B cell (primary cell): ENCODE measurements at regions not wholly inside any gene's neighbourhood (a gene's known extent, or its start where the extent isn't known, plus 50 kb on each side); places are given as distances from the start of the nearest gene placed in this dataset.

Experiments used
- ATAC-seq: fragments of 200-7000 bp; cut with Tn5 transposase; one replicate; pipeline ENCODE4 v1.10.0; 2021; ENCODE audit warnings: low read depth, mild to moderate bottlenecking, moderate number of reproducible peaks, moderate library complexity
- CTCF ChIA-PET: fragments of 350-600 bp; sonication (Branson Sonifier 250); formaldehyde crosslinking; loops from one replicate; lab custom pipeline; 2021; ENCODE audit warnings: antibody characterized with exemption, inconsistent platforms; lab: Charles Lee
- POLR2A ChIA-PET: fragments of 350-600 bp; sonication (Branson Sonifier 250); formaldehyde crosslinking; loops from one replicate; lab custom pipeline; 2021; ENCODE audit warnings: antibody characterized with exemption; lab: Charles Lee
- DNase-seq: peaks from one replicate; pipeline ENCODE4 v3.0.0; 2013
- H2AFZ ChIP-seq: 2 replicates; pipeline ENCODE4 v1.6.1; 2012; ENCODE audit warnings: mild to moderate bottlenecking, low read depth, low read length; ENCODE audit not compliant: insufficient read depth, poor library complexity, severe bottlenecking
- H3K27ac ChIP-seq, 2 donors: 1 replicate in 1 of 2; 2 replicates in 1 of 2; pipeline ENCODE4 v1.5.1; 2012 to 2013; ENCODE audit warnings: low read length in 2 of 2, mild to moderate bottlenecking in 2 of 2, moderate library complexity in 1 of 2
- H3K27me3 ChIP-seq, 4 experiments: fragments of 200-600 bp in 1 of 4; sonication (generic) in 1 of 4; replicated peaks in 1 of 4; 1 replicate in 2 of 4; 2 replicates in 2 of 4; pipeline versions ENCODE4 v1.6.1 to v1.7.0; 2013 to 2016; ENCODE audit warnings: low read length in 3 of 4, mild to moderate bottlenecking in 2 of 4, mixed read lengths in 1 of 4, moderate library complexity in 1 of 4; ENCODE audit not compliant: insufficient read depth in 4 of 4, control insufficient read depth in 3 of 4; ENCODE audit errors: control extremely low read depth in 1 of 4
- H3K36me3 ChIP-seq, 2 experiments: replicated peaks in 1 of 2; 1 replicate in 1 of 2; 2 replicates in 1 of 2; pipeline versions ENCODE4 v1.6.1 to v1.7.1; 2013; ENCODE audit warnings: low read length in 1 of 2; ENCODE audit not compliant: insufficient read depth in 2 of 2, control insufficient read depth in 1 of 2; ENCODE audit errors: control extremely low read depth in 1 of 2, extremely low read depth in 1 of 2
- H3K4me1 ChIP-seq, 2 donors: fragments of 200-600 bp in 1 of 2; sonication (generic) in 1 of 2; 1 replicate in 1 of 2; 2 replicates in 1 of 2; pipeline versions ENCODE4 v1.5.1 to v1.6.1; 2013 to 2017; ENCODE audit warnings: low read length in 2 of 2; ENCODE audit not compliant: control insufficient read depth in 2 of 2, insufficient read depth in 2 of 2
- H3K4me2 ChIP-seq: replicated peaks from 2 replicates; pipeline ENCODE3; 2012; ENCODE audit warnings: mild to moderate bottlenecking, low read depth, low read length; ENCODE audit not compliant: poor library complexity, severe bottlenecking
- H3K4me3 ChIP-seq, 5 experiments: fragments of 200-600 bp in 1 of 5; sonication (generic) in 1 of 5; 1 replicate in 3 of 5; 2 replicates in 2 of 5; pipeline versions ENCODE4 v1.5.1 to v1.7.0; 2011 to 2016; ENCODE audit warnings: low read length in 4 of 5, mild to moderate bottlenecking in 4 of 5, low read depth in 2 of 5, control low read depth in 1 of 5, moderate library complexity in 1 of 5; ENCODE audit not compliant: insufficient read depth in 1 of 5; ENCODE audit errors: control extremely low read depth in 1 of 5, extremely low read depth in 1 of 5
- H3K79me2 ChIP-seq: fragments of 200-600 bp; sonication (generic); one replicate; pipeline ENCODE4 v1.6.0; 2016; ENCODE audit warnings: low read length; ENCODE audit not compliant: control insufficient read depth, insufficient read depth
- H3K9ac ChIP-seq: fragments of 200-600 bp; sonication (generic); 2 replicates; pipeline ENCODE4 v1.6.1; 2017; ENCODE audit warnings: mild to moderate bottlenecking, low read length, moderate library complexity
- H3K9me3 ChIP-seq, 3 donors: one replicate each; pipeline versions ENCODE4 v1.6.1 to v1.7.1; 2013; ENCODE audit warnings: low read length in 2 of 3; ENCODE audit not compliant: control insufficient read depth in 2 of 3, insufficient read depth in 1 of 3; ENCODE audit errors: control extremely low read depth in 1 of 3
- H4K20me1 ChIP-seq: 2 replicates; pipeline ENCODE4 v1.6.0; 2012; ENCODE audit warnings: mild to moderate bottlenecking, low read length; ENCODE audit not compliant: insufficient read depth, control insufficient read depth, poor library complexity, severe bottlenecking
- H3K27ac Mint-ChIP-seq: one replicate; pipeline ENCODE4 v1.8.0; 2021; ENCODE audit warnings: mixed read lengths
- H3K27me3 Mint-ChIP-seq: one replicate; pipeline ENCODE4 v1.8.0; 2021; ENCODE audit warnings: mixed read lengths
- H3K4me1 Mint-ChIP-seq: one replicate; pipeline ENCODE4 v1.8.0; 2021; ENCODE audit warnings: mixed read lengths
- H3K4me3 Mint-ChIP-seq: one replicate; pipeline ENCODE4 v1.8.0; 2021; ENCODE audit warnings: mixed read lengths
- H3K9me3 Mint-ChIP-seq: one replicate; pipeline ENCODE4 v1.8.0; 2022; ENCODE audit warnings: mixed read lengths; ENCODE audit not compliant: insufficient read depth
- CTCF ChIP-seq: fragments of 200-600 bp; IDR thresholded peaks from one replicate; pipeline ENCODE4 v1.8.0; 2022; ENCODE audit warnings: antibody characterized with exemption, mild to moderate bottlenecking
- EZH2 ChIP-seq: IDR thresholded peaks from 2 replicates; pipeline ENCODE4 v1.6.1; 2012; ENCODE audit warnings: borderline replicate concordance, low read depth, mild to moderate bottlenecking, moderate library complexity, low read length; ENCODE audit not compliant: insufficient read depth, poor library complexity, severe bottlenecking
- WGBS: methylation state at CpG from one replicate; pipeline ENCODE4 v1.1.5; 2013; ENCODE audit warnings: missing lambda C conversion rate; ENCODE audit not compliant: insufficient coverage; 5-methylcytosine and 5-hydroxymethylcytosine counted together
- intact Hi-C: fragments of 100-400 bp; cut with micrococcal nuclease; formaldehyde crosslinking; loops from one replicate; pipeline ENCODE4 v1.10.0; 2022

- peaks cover 9% of the 10 kb centered on the region for H3K4me1 Mint-ChIP-seq
- no peak overlapping the region for H3K27ac Mint-ChIP-seq
Measured at GRCh38 chr5:21126236-21126635, 1138.2 kb upstream of the CDH18 start.

GRCh38 chr5:21125238-21125983, 1137.4 kb upstream of the CDH18 start:
- Histone ChIP-seq H3K79me2 (no peaks in the 10 kb centered on the region), H4K20me1 (no peaks in the 10 kb centered on the region), H3K36me3 (no peaks in the 10 kb centered on the region), H3K4me3 (no peak overlapping the region), H2AFZ (no peak overlapping the region), H3K9me3 (no peaks in the 10 kb centered on the region), H3K9ac (no peak overlapping the region), H3K27me3 (no peaks in the 10 kb centered on the region), H3K4me2 (no peak overlapping the region), H3K4me1 (no peaks in the 10 kb centered on the region), H3K27ac (no peak overlapping the region)
- H3K9me3 Mint-ChIP-seq = no peaks in the 10 kb centered on the region
- no peaks in the 10 kb centered on the region for H3K27me3 Mint-ChIP-seq
- intact Hi-C loops = no loop called here
- CTCF ChIA-PET = no interaction called here
- peaks cover 14% of the 10 kb centered on the region for H3K4me1 Mint-ChIP-seq
- POLR2A ChIA-PET = no interaction called here
- TF ChIP-seq CTCF = no peak
- TF ChIP-seq EZH2 = no peak
- no peak overlapping the region for H3K27ac Mint-ChIP-seq
- DNase-seq (no peak), ATAC-seq (no peak)
- no CpG with 5 or more reads among the region's 3 CpGs for WGBS
- H3K4me3 Mint-ChIP-seq = no peak overlapping the region

More at GRCh38 chr5:21126236-21126635, 1138.2 kb upstream of the CDH18 start:
- intact Hi-C loops = no loop called here
- Histone ChIP-seq H4K20me1 (no peaks in the 10 kb centered on the region), H3K27me3 (no peaks in the 10 kb centered on the region), H3K79me2 (no peaks in the 10 kb centered on the region), H3K36me3 (no peaks in the 10 kb centered on the region), H3K4me2 (no peak overlapping the region), H2AFZ (no peak overlapping the region), H3K4me1 (no peaks in the 10 kb centered on the region), H3K9ac (no peak overlapping the region), H3K27ac (no peak overlapping the region), H3K9me3 (no peaks in the 10 kb centered on the region), H3K4me3 (no peak overlapping the region)
- Mint-ChIP-seq H3K4me3 (no peak overlapping the region), H3K27me3 (no peaks in the 10 kb centered on the region), H3K9me3 (no peaks in the 10 kb centered on the region)
- ATAC-seq (no peak), DNase-seq (no peak)
- TF ChIP-seq CTCF = no peak
- TF ChIP-seq EZH2 = no peak
- ChIA-PET CTCF (no interaction called here), POLR2A (no interaction called here)
